OCI-LY1 (cell line): ENCODE measurements at regions not wholly inside any gene's neighbourhood (a gene's known extent, or its start where the extent isn't known, plus 50 kb on each side); places are given as distances from the start of the nearest gene placed in this dataset.
"Not testable (repeated sequence)": the region's sequence is repeated elsewhere in the genome, so short reads cannot be mapped to it uniquely, and the experiment has no call there.

Source experiments
- H2AFZ ChIP-seq: fragments of 200-600 bp; sonication (generic), shearing (Covaris generic); 2 replicates; pipeline ENCODE4 v1.6.0; 2014; ENCODE audit warnings: antibody characterized with exemption, mild to moderate bottlenecking, low read length
- H3F3A ChIP-seq: fragments of 200-600 bp; sonication (generic), shearing (Covaris generic); 2 replicates; pipeline ENCODE4 v1.6.0; 2014; ENCODE audit warnings: mild to moderate bottlenecking, antibody characterized with exemption, low read length, moderate library complexity; ENCODE audit not compliant: insufficient read depth
- H3K27ac ChIP-seq: fragments of 200-600 bp; sonication (generic); 2 replicates; pipeline ENCODE4 v1.5.1; 2014; ENCODE audit warnings: low read length, mixed run types, mild to moderate bottlenecking, low read depth; ENCODE audit not compliant: poor library complexity, severe bottlenecking
- H3K27me3 ChIP-seq: fragments of 200-600 bp; sonication (generic); 2 replicates; pipeline ENCODE4 v1.6.0; 2014; ENCODE audit warnings: antibody characterized with exemption, mild to moderate bottlenecking, low read length, moderate library complexity; ENCODE audit not compliant: insufficient read depth
- H3K36me3 ChIP-seq: fragments of 200-600 bp; sonication (generic); 2 replicates; pipeline ENCODE4 v1.6.1; 2014; ENCODE audit warnings: mild to moderate bottlenecking, antibody characterized with exemption, low read length, moderate library complexity, mixed read lengths; ENCODE audit not compliant: insufficient read depth
- H3K4me1 ChIP-seq: fragments of 200-600 bp; sonication (generic); 2 replicates; pipeline ENCODE4 v1.5.1; 2014; ENCODE audit warnings: mild to moderate bottlenecking, low read length, moderate library complexity; ENCODE audit not compliant: insufficient read depth, severe bottlenecking
- H3K4me2 ChIP-seq: fragments of 200-600 bp; sonication (generic), shearing (Covaris generic); 2 replicates; pipeline ENCODE4 v1.6.1; 2014; ENCODE audit warnings: low read length
- H3K4me3 ChIP-seq: fragments of 200-600 bp; sonication (generic); 2 replicates; pipeline ENCODE4 v1.5.1; 2014; ENCODE audit warnings: low read length, low read depth, mild to moderate bottlenecking, mixed read lengths; ENCODE audit not compliant: poor library complexity, severe bottlenecking
- H3K79me2 ChIP-seq: fragments of 200-600 bp; shearing (Covaris generic); 2 replicates; pipeline ENCODE4 v1.6.1; 2016; ENCODE audit warnings: mixed run types, low read length, mixed read lengths; ENCODE audit not compliant: insufficient read depth
- H3K9ac ChIP-seq: fragments of 200-600 bp; sonication (generic), shearing (Covaris generic); 2 replicates; pipeline ENCODE4 v1.6.1; 2014; ENCODE audit warnings: mild to moderate bottlenecking, low read length, mixed read lengths
- H3K9me2 ChIP-seq: fragments of 200-600 bp; sonication (generic), shearing (Covaris generic); 2 replicates; pipeline ENCODE4 v1.6.1; 2014; ENCODE audit warnings: low read depth, mild to moderate bottlenecking, low read length, mixed read lengths
- H3K9me3 ChIP-seq: fragments of 200-600 bp; shearing (Covaris generic); 2 replicates; pipeline ENCODE4 v1.6.1; 2014; ENCODE audit warnings: low read length, mixed read lengths
- H4K20me1 ChIP-seq: fragments of 200-600 bp; sonication (generic), shearing (Covaris generic); 2 replicates; pipeline ENCODE4 v1.6.0; 2016; ENCODE audit warnings: mild to moderate bottlenecking, low read length; ENCODE audit not compliant: insufficient read depth
- CTCF ChIP-seq: fragments of 200-600 bp; sonication (generic), shearing (Covaris generic); IDR thresholded peaks from 2 replicates; pipeline ENCODE4 v1.5.1; 2017; ENCODE audit warnings: mild to moderate bottlenecking, antibody characterized with exemption, low read length, moderate library complexity, mixed read lengths
- EZH2 ChIP-seq: fragments of 200-600 bp; sonication (generic), shearing (Covaris generic); IDR thresholded peaks from 2 replicates; pipeline ENCODE4 v1.8.0; 2017; ENCODE audit warnings: borderline replicate concordance, mixed run types, mild to moderate bottlenecking, antibody characterized with exemption, low read length, moderate library complexity, mixed read lengths

GRCh38 chr3:156044634-156044975, 75.8 kb upstream of the KCNAB1 start:
- Histone ChIP-seq H3K9me2 (no peaks in the 10 kb centered on the region), H3K27ac (no peak overlapping the region), H3K4me3 (no peak overlapping the region), H3K36me3 (no peaks in the 10 kb centered on the region), H3K27me3 (peaks cover 3% of the 10 kb centered on the region; the same call in 1 of the 2 replicates), H3K4me1 (no peaks in the 10 kb centered on the region), H3K9ac (no peak overlapping the region), H3K4me2 (no peak overlapping the region), H4K20me1 (no peaks in the 10 kb centered on the region), H3F3A (no peaks in the 10 kb centered on the region), H3K79me2 (no peaks in the 10 kb centered on the region), H3K9me3 (no peaks in the 10 kb centered on the region), H2AFZ (no peak overlapping the region)
- no peak for TF ChIP-seq EZH2
- TF ChIP-seq CTCF: no peak

GRCh38 chr3:156048483-156048882, 71.9 kb upstream of the KCNAB1 start:
- H3K9me3 ChIP-seq, H3F3A ChIP-seq, H3K9me2 ChIP-seq, H3K4me1 ChIP-seq, H4K20me1 ChIP-seq, H3K9ac ChIP-seq, H3K4me3 ChIP-seq, H3K27me3 ChIP-seq, H3K4me2 ChIP-seq, H2AFZ ChIP-seq, H3K79me2 ChIP-seq, H3K27ac ChIP-seq, H3K36me3 ChIP-seq: not testable (repeated sequence)

- Histone ChIP-seq H3K9ac (no peak overlapping the region), H2AFZ (no peak overlapping the region), H3K4me1 (no peaks in the 10 kb centered on the region), H3K79me2 (no peaks in the 10 kb centered on the region), H3K9me2 (no peaks in the 10 kb centered on the region), H3K4me3 (no peak overlapping the region), H4K20me1 (no peaks in the 10 kb centered on the region), H3K9me3 (no peaks in the 10 kb centered on the region), H3K36me3 (no peaks in the 10 kb centered on the region), H3K4me2 (no peak overlapping the region), H3K27ac (no peak overlapping the region), H3F3A (no peaks in the 10 kb centered on the region), H3K27me3 (peaks cover 5% of the 10 kb centered on the region; the same call in 1 of the 2 replicates)
- no peak for TF ChIP-seq CTCF
- TF ChIP-seq EZH2: no peak
Observed at GRCh38 chr3:156050918-156051317, 69.5 kb upstream of the KCNAB1 start.

GRCh38 chr3:156051651-156052050, 68.7 kb upstream of the KCNAB1 start:
- Histone ChIP-seq H3K36me3 (no peaks in the 10 kb centered on the region), H3K4me2 (no peak overlapping the region), H3K9me2 (no peaks in the 10 kb centered on the region), H3K4me3 (no peak overlapping the region), H3K4me1 (no peaks in the 10 kb centered on the region), H3K27me3 (peaks cover 5% of the 10 kb centered on the region; the same call in 1 of the 2 replicates), H2AFZ (no peak overlapping the region), H3K9me3 (no peaks in the 10 kb centered on the region), H3K27ac (no peak overlapping the region), H3K9ac (no peak overlapping the region), H4K20me1 (no peaks in the 10 kb centered on the region), H3F3A (no peaks in the 10 kb centered on the region), H3K79me2 (no peaks in the 10 kb centered on the region)
- TF ChIP-seq CTCF (no peak), EZH2 (no peak)
